GM19238 (cell line): ENCODE measurements at regions not wholly inside any gene's neighbourhood (a gene's known extent, or its start where the extent isn't known, plus 50 kb on each side); places are given as distances from the start of the nearest gene placed in this dataset.

Experiments used
- DNase-seq: peaks from one replicate; pipeline ENCODE4 v3.0.0; 2011; ENCODE audit warnings: low spot score; ENCODE audit not compliant: insufficient read length

- DNase-seq: no peak
Measured at GRCh38 chr10:4498711-4499251, 327.2 kb upstream of the AKR1E2 start.

GRCh38 chr10:4494551-4494950 lies 331.5 kb upstream of the AKR1E2 start:
- DNase-seq: no peak

GRCh38 chr10:4492202-4492601 lies 333.8 kb upstream of the AKR1E2 start:
- no peak for DNase-seq

- DNase-seq: no peak
Measured at GRCh38 chr10:4488904-4489303, 337.1 kb upstream of the AKR1E2 start.

- DNase-seq: no peak
Measured at GRCh38 chr10:4485636-4486035, 340.4 kb upstream of the AKR1E2 start.

GRCh38 chr10:4483811-4484210 lies 342.2 kb upstream of the AKR1E2 start:
- no peak for DNase-seq

GRCh38 chr10:4482659-4483058 lies 343.3 kb upstream of the AKR1E2 start:
- DNase-seq: no peak

- DNase-seq: no peak
Measured at GRCh38 chr10:4481192-4481591, 344.8 kb upstream of the AKR1E2 start.

- DNase-seq: no peak
Measured at GRCh38 chr10:4479342-4479741, 346.7 kb upstream of the AKR1E2 start.

- DNase-seq: no peak
Measured at GRCh38 chr10:4477664-4478063, 348.3 kb upstream of the AKR1E2 start.

- no peak for DNase-seq
Measured at GRCh38 chr10:4475827-4476490, 350.0 kb upstream of the AKR1E2 start.

- DNase-seq: no peak
Measured at GRCh38 chr10:4474829-4475228, 351.2 kb upstream of the AKR1E2 start.

- DNase-seq: no peak
Measured at GRCh38 chr10:4473977-4474376, 352.0 kb upstream of the AKR1E2 start.

GRCh38 chr10:4472190-4472904 lies 353.7 kb upstream of the AKR1E2 start:
- DNase-seq: no peak

GRCh38 chr10:4470231-4470835 lies 355.7 kb upstream of the AKR1E2 start:
- no peak for DNase-seq

- DNase-seq: no peak
Measured at GRCh38 chr10:4467481-4467880, 358.5 kb upstream of the AKR1E2 start.

- no peak for DNase-seq
Measured at GRCh38 chr10:4460267-4460666, 365.7 kb upstream of the AKR1E2 start.

- no peak for DNase-seq
Measured at GRCh38 chr10:4459531-4459930, 366.5 kb upstream of the AKR1E2 start.

GRCh38 chr10:4457597-4457996 lies 368.4 kb upstream of the AKR1E2 start:
- no peak for DNase-seq

- no peak for DNase-seq
Measured at GRCh38 chr10:4456776-4457175, 369.2 kb upstream of the AKR1E2 start.

- DNase-seq: no peak
Measured at GRCh38 chr10:4456279-4456678, 369.7 kb upstream of the AKR1E2 start.

GRCh38 chr10:4453950-4454349 lies 372.1 kb upstream of the AKR1E2 start:
- DNase-seq: no peak
